NCI-H1417 (cell line): ENCODE measurements at regions not wholly inside any gene's neighbourhood (a gene's known extent, or its start where the extent isn't known, plus 50 kb on each side); places are given as distances from the start of the nearest gene placed in this dataset.

ENCODE experiments used
- DNase-seq, 3 experiments: peaks; one replicate each; lab custom pipeline; 2025; lab: John Stamatoyannopoulos, UW

DNA sequence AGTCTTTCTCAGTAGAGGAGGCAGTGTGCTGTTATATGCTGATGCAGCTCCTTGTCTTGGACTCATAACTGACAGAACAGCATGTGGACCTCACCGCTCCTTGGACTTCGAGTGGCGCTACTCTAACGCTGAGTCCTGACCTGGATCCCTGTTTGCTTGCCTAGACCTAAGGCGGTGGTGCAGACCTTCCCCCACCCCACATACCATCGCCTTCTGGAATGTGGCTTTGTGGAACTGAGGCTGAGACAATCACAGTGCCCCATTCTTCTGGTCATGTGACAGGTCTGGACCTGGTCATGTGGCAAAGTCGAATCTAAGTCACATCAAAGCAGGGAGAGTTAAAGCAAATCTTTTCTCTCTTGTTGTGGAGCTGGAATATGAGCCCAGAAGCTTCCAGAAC lies 190.7 kb upstream of the MKI67 start:
- no peak for DNase-seq

- no peak for DNase-seq
These were observed 192.1 kb upstream of the MKI67 start for GRCh38 chr10:128318366-128318765.

- no peak for DNase-seq
These were observed 192.7 kb upstream of the MKI67 start for GRCh38 chr10:128318913-128319312.

GRCh38 chr10:128322106-128322505 lies 195.9 kb upstream of the MKI67 start:
- no peak for DNase-seq

- no peak for DNase-seq
These were observed 196.7 kb upstream of the MKI67 start for GRCh38 chr10:128322950-128323349.

GRCh38 chr10:128324058-128324827 lies 198.0 kb upstream of the MKI67 start:
- DNase-seq: peak in 2 of 3 experiments; percentile 4

DNA sequence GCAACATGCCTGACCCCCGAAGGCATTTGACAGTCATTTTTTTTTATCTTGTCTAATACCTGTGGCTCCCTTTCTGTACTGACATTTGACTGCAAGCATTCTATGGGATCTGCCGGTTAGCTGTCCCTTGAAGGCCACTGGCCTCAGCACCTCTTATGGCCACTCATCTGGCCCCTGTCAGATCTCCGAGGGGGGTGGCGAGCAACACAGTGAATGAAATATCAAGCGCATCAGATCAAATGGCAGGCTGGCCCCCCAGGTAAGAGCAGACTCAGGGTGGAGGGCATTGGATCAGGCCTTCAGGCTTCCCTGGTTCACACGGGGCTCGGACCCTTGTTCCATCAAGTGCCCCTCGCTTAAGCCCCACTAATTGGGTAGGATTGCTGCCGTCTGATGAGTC lies 199.6 kb upstream of the MKI67 start:
- DNase-seq: no peak

GRCh38 chr10:128326251-128326650 lies 200.0 kb upstream of the MKI67 start:
- no peak for DNase-seq

GRCh38 chr10:128326851-128327250 lies 200.6 kb upstream of the MKI67 start:
- DNase-seq: no peak

GRCh38 chr10:128336401-128336800 lies 210.2 kb upstream of the MKI67 start:
- no peak for DNase-seq

- DNase-seq: no peak
These were observed 211.7 kb upstream of the MKI67 start for GRCh38 chr10:128337860-128338378.

- no peak for DNase-seq
These were observed 212.7 kb upstream of the MKI67 start for GRCh38 chr10:128338951-128339350.

DNA sequence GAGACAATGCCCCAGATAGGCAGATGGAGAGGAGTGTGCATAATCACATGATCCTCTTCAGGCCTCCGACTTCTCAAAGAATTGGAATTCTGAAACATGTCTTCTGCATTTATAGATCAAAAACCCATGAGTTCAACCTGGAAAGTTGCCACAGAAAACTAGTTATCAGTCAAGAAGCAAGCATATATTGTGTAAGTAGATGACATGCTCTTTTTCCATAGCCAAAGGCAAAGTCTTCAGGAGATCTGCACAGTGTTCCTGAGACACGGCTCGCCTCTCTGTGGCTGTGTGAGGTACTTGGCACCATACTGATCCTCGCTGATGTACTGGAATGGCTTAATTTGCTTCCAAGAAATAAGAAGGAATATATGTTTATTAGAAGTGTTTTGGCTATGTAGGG lies 213.5 kb upstream of the MKI67 start:
- DNase-seq: no peak

- DNase-seq: no peak
These were observed 219.1 kb upstream of the MKI67 start for GRCh38 chr10:128345353-128345752.

GRCh38 chr10:128360783-128361182 lies 234.6 kb upstream of the MKI67 start:
- no peak for DNase-seq

DNA sequence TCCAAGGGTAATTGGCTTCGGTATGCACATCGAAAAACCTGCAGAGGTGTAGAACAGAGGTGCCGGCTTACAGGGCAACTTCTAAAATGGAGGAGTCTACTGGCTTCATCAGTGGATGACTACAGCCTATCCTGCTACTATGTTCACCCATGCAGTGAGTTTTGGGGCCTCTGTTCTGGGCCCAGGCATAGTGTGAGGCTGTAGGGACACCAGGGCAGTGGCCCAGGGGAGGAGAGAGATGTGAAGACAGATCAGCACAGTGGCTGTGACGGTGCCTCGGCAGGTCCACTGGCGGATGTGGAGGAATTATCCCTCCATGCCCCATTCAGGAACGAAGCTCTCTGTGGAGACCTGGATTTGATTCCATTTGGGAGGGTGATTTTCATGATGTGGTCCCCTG lies 235.3 kb upstream of the MKI67 start:
- DNase-seq: no peak

DNA sequence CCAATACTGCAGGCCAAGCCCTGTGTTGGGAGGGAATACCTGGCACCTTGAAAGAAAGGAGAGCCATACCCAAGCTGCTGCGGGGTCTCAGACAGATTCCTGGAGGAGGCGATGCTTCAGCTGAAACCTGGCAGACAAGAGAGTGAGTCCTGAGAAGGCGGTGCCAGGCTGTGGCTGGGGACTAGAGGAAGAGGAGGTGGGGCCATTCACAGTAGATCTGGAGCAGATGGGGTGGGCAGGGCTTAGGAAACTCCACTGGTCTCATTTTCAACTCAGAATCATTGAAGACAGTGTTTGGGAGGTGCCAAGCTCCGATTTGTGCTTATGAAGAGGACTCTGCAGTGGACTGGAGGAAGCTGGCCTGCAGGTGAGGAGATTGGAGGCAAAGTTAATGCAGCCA lies 236.3 kb upstream of the MKI67 start:
- no peak for DNase-seq

- DNase-seq: no peak
These were observed 238.4 kb upstream of the MKI67 start for GRCh38 chr10:128364631-128365030.

GRCh38 chr10:128365156-128365725 lies 239.0 kb upstream of the MKI67 start:
- DNase-seq: no peak

- DNase-seq: no peak
These were observed 241.6 kb upstream of the MKI67 start for GRCh38 chr10:128367807-128368206.

GRCh38 chr10:128369101-128369650 lies 243.0 kb upstream of the MKI67 start:
- DNase-seq: no peak

DNA sequence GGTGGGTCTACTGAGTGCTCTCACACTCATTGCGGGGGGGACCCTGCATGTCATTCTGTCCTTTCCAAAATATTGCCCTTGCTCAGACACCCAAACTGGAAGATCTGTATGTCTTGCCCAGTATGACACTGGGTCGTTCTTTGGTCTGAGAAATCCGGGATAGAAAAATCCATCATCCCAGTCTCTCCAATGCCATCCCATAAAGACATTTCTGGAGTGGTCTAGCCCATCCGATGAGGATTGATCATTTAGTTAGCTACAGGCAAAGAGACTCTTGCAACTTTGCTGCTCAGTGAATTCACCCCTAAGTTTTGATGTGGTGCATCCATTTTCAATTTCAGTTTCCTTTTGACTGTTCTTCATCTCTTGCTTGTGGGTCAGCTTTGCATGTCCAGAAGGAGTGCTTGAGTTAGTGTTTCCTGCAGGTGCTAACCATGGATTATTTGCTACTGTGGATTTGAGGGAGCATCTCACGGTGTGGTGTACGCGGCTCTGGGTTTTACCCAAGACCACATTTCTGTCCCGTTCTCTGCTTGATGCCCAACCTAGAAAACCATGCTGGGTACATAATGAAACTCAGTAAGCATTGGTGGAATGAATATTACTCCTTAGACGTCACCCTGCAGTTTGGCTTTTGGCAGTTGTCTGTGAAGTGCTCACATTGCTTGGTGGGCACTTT lies 247.0 kb upstream of the MKI67 start:
- DNase-seq: no peak

DNA sequence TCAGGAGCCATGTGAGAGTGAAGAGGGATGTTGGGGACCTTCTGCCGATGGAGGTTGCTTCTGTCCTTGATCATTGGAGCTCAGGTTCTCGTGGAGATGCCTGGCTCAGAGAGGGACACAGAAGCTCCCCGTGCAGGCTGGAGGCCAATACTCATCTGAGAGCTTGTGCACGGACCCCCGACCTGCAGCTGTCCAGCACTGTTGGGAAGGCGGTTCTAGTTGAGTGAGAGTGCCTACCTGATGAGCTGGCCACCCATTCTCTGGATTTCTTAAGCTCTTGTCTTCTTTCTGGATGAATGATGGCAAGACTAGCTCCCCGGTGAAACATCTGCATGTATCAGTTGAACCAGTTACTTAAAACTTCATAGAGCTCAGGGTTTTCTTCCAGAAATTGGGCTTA lies 247.6 kb upstream of the MKI67 start:
- no peak for DNase-seq
